Fibroblast of upper back skin (primary cell): ENCODE measurements at regions not wholly inside any gene's neighbourhood (a gene's known extent, or its start where the extent isn't known, plus 50 kb on each side); places are given as distances from the start of the nearest gene placed in this dataset.

Source experiments
- DNase-seq: peaks from one replicate; pipeline ENCODE4 v3.0.0-alpha.2; 2013

GRCh38 chr9:126275386-126276001 is 51.1 kb upstream of the MVB12B start:
- DNase-seq: peak; percentile 6

- no peak for DNase-seq
Measured at GRCh38 chr9:126276056-126276728, 50.4 kb upstream of the MVB12B start.
